Adrenal gland (tissue), 9 donors: ENCODE measurements at regions not wholly inside any gene's neighbourhood (a gene's known extent, or its start where the extent isn't known, plus 50 kb on each side); places are given as distances from the start of the nearest gene placed in this dataset.

Experiments
- DNase-seq, 7 donors: peaks; one replicate each; pipeline ENCODE4 v3.0.0-alpha.2; 2019 to 2020
- H3K27ac ChIP-seq, 5 donors: fragments of 200-600 bp; sonication (generic) in 4 of 5; 1 replicate in 3 of 5; 2 replicates in 2 of 5; pipeline versions ENCODE4 v1.5.1 to v1.8.0; 2016 to 2020; ENCODE audit warnings: mild to moderate bottlenecking in 1 of 5
- H3K27me3 ChIP-seq: fragments of 200-600 bp; 2 replicates; pipeline ENCODE4 v1.8.0; 2021
- H3K36me3 ChIP-seq, 2 donors: fragments of 200-600 bp; replicated peaks in 1 of 2; 1 replicate in 1 of 2; 2 replicates in 1 of 2; pipeline versions ENCODE4 v1.5.1 to v1.8.0; 2018 to 2022
- H3K4me1 ChIP-seq, 2 donors: fragments of 200-600 bp; replicated peaks in 1 of 2; 1 replicate in 1 of 2; 2 replicates in 1 of 2; pipeline versions ENCODE4 v1.5.1 to v1.8.0; 2018 to 2021
- H3K4me3 ChIP-seq, 4 donors: fragments of 200-600 bp; sonication (generic) in 3 of 4; one replicate each; pipeline ENCODE4 v1.5.1; 2016 to 2018
- H3K9me3 ChIP-seq, 3 donors: fragments of 200-600 bp; sonication (generic) in 1 of 3; replicated peaks in 1 of 3; 1 replicate in 2 of 3; 2 replicates in 1 of 3; pipeline versions ENCODE4 v1.5.1 to v1.8.0; 2016 to 2021
- POLR2A ChIP-seq, 2 donors: fragments of 450-650 bp; IDR thresholded peaks; one replicate each; pipeline ENCODE4 v1.6.1; 2017; ENCODE audit warnings: antibody characterized with exemption in 2 of 2, mild to moderate bottlenecking in 2 of 2, moderate library complexity in 1 of 2
- WGBS, 4 donors: extraction: QIAGEN DNeasy Blood & Tissue Kit in 2 of 4; methylation state at CpG; one replicate each; pipeline versions ENCODE4 v1.1.5 to v1.1.7; 2013 to 2017; 5-methylcytosine and 5-hydroxymethylcytosine counted together
- intact Hi-C, 2 donors: fragments of 100-400 bp; cut with DNase I; formaldehyde crosslinking; loops; one replicate each; pipeline versions ENCODE4 v1.14.1 to v1.15.0; 2022 to 2023
- TF ChIP-seq, protein P1 (sequence below), 6 experiments: fragments of 450-650 bp in 4 of 6; fragments of 200-600 bp in 2 of 6; sonication (generic) in 1 of 6; IDR thresholded peaks; 1 replicate in 5 of 6; 2 replicates in 1 of 6; pipeline versions ENCODE4 v1.5.1 to v1.8.0; 2016 to 2021; ENCODE audit warnings: antibody characterized with exemption in 6 of 6, mild to moderate bottlenecking in 2 of 6, moderate library complexity in 1 of 6
- donor health status: healthy with polysubstance abuse.
- donor health status: Bipolar disorder and iron deficiency.
- donor health status: DM: yes; HTN: yes; CAD: no.
- donor health status: DM: no; HTN: no; CAD: no.
- donor health status: DM: no; HTN: no; CAD: no.

DNA sequence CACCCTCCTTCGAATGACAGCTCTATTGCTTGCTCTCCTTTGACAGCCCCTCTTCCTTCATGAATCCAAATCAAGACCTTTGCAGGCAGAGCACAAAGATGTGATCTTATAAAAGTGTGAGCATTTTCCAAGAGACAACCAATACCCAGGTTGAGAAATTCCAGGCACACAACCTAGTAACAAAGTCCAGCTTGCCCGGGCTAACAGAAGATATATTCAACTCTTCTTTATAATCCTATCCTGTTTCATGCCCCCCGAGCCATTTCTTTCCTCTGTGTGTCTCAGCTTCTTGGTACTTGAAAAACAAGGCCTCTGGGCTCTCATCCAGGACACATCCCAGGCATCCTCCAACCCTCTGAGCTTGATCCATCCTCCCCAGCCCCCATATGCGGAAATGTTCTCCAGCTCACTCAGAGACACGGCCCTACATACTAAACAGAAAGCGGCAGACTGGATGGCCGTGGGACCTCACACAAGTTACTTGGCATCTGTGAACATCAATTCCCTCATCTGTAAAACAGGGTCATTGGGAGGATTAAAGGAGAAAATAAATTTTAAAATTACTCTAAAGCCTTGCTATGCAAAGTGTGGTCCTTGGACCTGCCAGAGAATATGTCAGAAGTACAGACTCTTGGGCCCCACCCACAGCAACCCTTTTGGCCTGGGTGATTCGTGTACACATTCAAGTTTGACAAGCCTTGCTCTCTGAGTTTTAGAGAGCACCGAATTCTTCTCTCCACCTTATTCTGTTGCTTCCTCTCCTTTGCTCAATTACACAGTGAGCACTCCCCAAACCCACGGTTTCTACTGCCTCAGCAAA, 627.0 kb downstream of the BCOR start:
- peak in 2 of 7 donors; percentile 5 to 50 for DNase-seq
- peaks cover 22% of the 10 kb centered on the region for H3K27me3 ChIP-seq
- H3K27ac ChIP-seq = no peak overlapping the region
- no peaks in the 10 kb centered on the region for H3K9me3 ChIP-seq
- TF ChIP-seq, protein P1, sequence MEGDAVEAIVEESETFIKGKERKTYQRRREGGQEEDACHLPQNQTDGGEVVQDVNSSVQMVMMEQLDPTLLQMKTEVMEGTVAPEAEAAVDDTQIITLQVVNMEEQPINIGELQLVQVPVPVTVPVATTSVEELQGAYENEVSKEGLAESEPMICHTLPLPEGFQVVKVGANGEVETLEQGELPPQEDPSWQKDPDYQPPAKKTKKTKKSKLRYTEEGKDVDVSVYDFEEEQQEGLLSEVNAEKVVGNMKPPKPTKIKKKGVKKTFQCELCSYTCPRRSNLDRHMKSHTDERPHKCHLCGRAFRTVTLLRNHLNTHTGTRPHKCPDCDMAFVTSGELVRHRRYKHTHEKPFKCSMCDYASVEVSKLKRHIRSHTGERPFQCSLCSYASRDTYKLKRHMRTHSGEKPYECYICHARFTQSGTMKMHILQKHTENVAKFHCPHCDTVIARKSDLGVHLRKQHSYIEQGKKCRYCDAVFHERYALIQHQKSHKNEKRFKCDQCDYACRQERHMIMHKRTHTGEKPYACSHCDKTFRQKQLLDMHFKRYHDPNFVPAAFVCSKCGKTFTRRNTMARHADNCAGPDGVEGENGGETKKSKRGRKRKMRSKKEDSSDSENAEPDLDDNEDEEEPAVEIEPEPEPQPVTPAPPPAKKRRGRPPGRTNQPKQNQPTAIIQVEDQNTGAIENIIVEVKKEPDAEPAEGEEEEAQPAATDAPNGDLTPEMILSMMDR (IDR thresholded peaks at IDR 0.05) = no peak
- no peak for TF ChIP-seq POLR2A (IDR thresholded peaks at IDR 0.05)
- intact Hi-C loops = no loop called here
- H3K4me1 ChIP-seq = no peaks in the 10 kb centered on the region
- WGBS, 4 donors = 63 to 81% (median 67%) methylated on average over 10 of the region's 10 CpGs
- no peak overlapping the region for H3K4me3 ChIP-seq
- H3K36me3 ChIP-seq = no peaks in the 10 kb centered on the region

- no peak for DNase-seq
- Histone ChIP-seq H3K4me3 (no peak overlapping the region), H3K27me3 (peaks cover 22% of the 10 kb centered on the region), H3K36me3 (no peaks in the 10 kb centered on the region), H3K4me1 (no peaks in the 10 kb centered on the region), H3K27ac (no peak overlapping the region), H3K9me3 (no peaks in the 10 kb centered on the region)
- TF ChIP-seq, protein P1 (IDR thresholded peaks at IDR 0.05) = no peak
- no peak for TF ChIP-seq POLR2A (IDR thresholded peaks at IDR 0.05)
- intact Hi-C loops = no loop called here
- 83 to 100% (median 99%) methylated on average over 1 of the region's 1 CpG for WGBS, 4 donors
These were observed 625.6 kb downstream of the BCOR start for GRCh38 chrX:39472161-39472560.

- H3K4me1 ChIP-seq = no peaks in the 10 kb centered on the region
- intact Hi-C loops = no loop called here
- DNase-seq = no peak
- no peak overlapping the region for H3K27ac ChIP-seq
- TF ChIP-seq, protein P1 (IDR thresholded peaks at IDR 0.05) = no peak
- TF ChIP-seq POLR2A (IDR thresholded peaks at IDR 0.05) = no peak
- peaks cover 22% of the 10 kb centered on the region for H3K27me3 ChIP-seq
- H3K4me3 ChIP-seq = no peak overlapping the region
- WGBS, 4 donors = 80 to 90% (median 85%) methylated on average over 1 to 2 of the region's 2 CpGs
- H3K9me3 ChIP-seq = no peaks in the 10 kb centered on the region
- H3K36me3 ChIP-seq = no peaks in the 10 kb centered on the region
These were observed 623.9 kb downstream of the BCOR start for GRCh38 chrX:39473812-39474211.

DNA sequence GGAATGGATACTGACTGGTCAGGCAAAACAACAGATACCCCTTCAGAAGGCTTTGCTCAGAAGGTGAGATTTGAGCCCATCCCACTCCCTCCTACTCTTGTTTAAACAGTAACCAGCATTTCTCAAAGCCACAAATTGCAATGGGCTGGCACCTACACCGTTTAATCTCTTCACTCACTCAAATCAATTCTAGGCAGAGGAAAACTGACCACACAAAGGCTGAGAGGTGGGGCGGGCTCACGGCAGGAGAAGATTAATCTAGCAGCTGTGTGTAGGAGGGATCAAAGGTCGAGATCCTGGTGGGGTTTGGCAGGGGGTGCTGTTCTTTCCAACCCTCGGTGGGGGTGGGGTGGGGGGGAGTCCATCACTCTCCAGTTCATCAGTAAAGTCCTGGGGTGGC, 622.4 kb downstream of the BCOR start:
- Histone ChIP-seq H3K9me3 (no peaks in the 10 kb centered on the region), H3K27ac (no peak overlapping the region), H3K27me3 (peaks cover 17% of the 10 kb centered on the region), H3K4me3 (no peak overlapping the region), H3K4me1 (no peaks in the 10 kb centered on the region), H3K36me3 (no peaks in the 10 kb centered on the region)
- intact Hi-C loops = no loop called here
- no peak for TF ChIP-seq POLR2A (IDR thresholded peaks at IDR 0.05)
- TF ChIP-seq, protein P1 (IDR thresholded peaks at IDR 0.05) = no peak
- WGBS, 4 donors = 39 to 84% (median 67%) methylated on average over 3 to 5 of the region's 5 CpGs
- DNase-seq = no peak
